GM18499 (cell line): ENCODE measurements at regions not wholly inside any gene's neighbourhood (a gene's known extent, or its start where the extent isn't known, plus 50 kb on each side); places are given as distances from the start of the nearest gene placed in this dataset.
"Not testable (repeated sequence)": the region's sequence is repeated elsewhere in the genome, so short reads cannot be mapped to it uniquely, and the experiment has no call there.

Experiments
- ATAC-seq: cut with Tn5 transposase; IDR thresholded peaks from one replicate; pipeline ENCODE4 v1.9.1; 2021; ENCODE audit warnings: moderate number of reproducible peaks; ENCODE audit not compliant: insufficient read depth, unreplicated experiment

DNA sequence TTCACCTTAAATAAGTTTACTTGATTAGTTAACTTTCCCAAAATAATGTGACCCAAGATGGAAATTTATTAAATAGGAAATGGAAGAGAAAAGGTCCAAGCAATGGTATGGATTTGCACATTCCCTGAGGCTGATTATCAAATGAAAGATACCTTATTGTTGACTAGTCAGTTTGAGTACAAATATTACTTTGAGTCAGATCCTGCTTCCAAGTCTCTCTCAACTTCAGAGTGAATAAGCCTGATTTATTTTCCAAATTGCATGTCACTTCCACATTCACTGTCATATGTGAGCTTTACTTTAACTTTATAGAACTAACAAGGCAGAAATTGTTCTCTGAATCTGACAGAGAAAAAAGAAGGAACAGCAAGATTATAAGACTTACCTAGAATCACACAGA is 520.8 kb downstream of the RAB28 start:
- ATAC-seq: no peak

GRCh38 chr4:12961713-12962112 is 522.4 kb downstream of the RAB28 start:
- no peak for ATAC-seq

- ATAC-seq: no peak
These were observed 525.7 kb downstream of the RAB28 start for GRCh38 chr4:12958436-12958835.

GRCh38 chr4:12957108-12957507 is 527.0 kb downstream of the RAB28 start:
- no peak for ATAC-seq

DNA sequence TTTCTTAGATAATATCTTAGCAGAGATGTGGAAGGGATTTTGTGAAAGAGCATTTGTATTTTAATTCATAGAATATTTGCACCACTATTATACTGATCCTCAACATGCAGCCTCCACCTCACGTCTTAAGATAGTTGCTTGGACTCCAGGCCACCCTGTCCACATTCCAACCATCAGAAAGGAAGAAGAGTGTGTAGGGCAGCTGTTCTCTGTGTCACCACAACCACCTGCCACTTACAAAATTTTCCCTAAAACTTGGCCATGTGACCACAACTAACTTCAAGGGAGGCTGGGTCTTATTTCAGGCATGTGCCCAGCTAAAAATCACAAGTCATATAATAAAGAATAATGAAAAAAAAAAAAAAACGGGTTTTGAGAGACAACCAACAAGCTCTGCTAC is 528.1 kb downstream of the RAB28 start:
- no peak for ATAC-seq

GRCh38 chr4:12949719-12950490 is 534.2 kb downstream of the RAB28 start:
- ATAC-seq: no peak

DNA sequence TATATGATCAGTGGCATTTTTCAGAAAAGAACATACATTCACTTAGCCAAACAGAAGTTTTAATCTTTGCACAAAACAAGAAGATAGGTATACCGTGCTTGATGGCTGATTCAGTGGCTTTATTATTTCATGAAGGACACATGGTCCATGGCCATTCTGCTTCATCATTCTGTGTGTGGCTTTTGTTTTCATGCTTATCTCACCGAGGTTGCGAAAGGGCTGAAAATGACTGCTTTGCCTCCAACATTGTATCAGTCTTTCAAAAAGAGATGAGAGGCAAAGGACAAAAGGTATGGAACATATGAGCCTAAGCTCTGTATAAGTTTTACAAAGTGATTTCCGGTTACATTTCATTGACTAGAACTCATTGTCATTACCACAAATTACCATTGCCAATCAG is 541.1 kb downstream of the RAB28 start:
- no peak for ATAC-seq

- ATAC-seq: no peak
These were observed 550.3 kb downstream of the RAB28 start for GRCh38 chr4:12933760-12934221.

DNA sequence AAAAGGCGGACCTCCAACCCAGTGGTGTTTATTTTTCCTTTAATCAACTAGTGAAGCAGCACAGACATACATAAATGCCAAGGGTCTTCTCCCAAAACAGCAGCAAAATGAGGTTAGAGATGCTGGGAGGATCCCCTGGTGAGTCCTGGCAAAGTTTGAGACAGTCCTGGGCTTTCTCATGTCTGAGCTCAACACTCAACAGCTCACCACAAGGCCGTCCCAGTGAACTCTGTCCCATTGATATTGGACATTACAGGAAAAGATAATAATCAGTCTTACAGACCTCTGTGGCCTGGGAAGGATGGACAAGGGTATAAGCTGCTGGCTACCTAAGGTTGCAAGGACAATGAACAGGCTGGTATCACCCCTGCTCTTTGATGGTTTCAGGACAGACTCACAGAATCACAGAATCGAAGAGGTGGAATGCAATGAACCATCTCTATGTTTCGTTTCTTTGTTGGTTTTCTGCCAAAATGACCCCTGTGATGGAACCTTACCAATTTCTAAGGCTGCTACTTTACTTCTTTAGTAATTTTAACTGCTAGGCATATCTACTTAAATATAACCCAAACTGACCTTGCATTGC is 551.8 kb downstream of the RAB28 start:
- ATAC-seq: no peak

DNA sequence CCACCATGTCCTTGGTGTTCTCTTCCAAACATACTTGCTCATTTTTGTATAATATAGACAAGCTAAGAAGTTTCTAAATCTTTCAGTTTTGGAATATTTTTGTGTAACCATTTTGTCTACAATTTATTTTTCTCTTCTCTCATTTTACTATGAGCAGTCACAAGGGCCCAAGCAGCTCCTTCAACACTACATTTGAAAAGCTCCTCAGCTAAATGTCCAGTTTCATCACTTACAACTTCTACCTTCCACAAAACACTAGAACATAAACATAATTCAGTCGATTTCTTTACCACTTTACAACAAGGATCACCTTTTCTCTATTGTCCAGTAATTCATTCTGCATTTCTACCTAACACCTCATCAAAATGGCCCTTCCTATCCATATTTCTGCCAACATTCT is 554.4 kb downstream of the RAB28 start:
- ATAC-seq: no peak

DNA sequence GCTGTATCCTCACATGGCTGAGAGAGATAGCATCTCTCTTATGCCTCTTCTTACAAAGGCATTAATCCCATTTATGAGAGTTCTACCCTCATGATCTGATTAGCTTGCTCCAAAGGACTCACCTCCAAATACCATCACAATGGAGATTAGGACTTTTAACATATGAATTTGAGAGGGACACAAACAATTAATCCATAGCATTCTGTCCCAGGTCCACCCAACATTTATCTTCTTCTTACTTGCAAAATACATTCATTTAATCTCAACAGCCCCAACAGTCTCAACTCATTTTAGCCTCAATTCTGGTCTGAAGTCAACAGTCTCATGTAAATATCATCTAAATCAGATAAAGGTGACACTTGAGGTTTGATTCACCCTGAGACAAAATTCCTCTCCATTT is 555.4 kb downstream of the RAB28 start:
- ATAC-seq: no peak

DNA sequence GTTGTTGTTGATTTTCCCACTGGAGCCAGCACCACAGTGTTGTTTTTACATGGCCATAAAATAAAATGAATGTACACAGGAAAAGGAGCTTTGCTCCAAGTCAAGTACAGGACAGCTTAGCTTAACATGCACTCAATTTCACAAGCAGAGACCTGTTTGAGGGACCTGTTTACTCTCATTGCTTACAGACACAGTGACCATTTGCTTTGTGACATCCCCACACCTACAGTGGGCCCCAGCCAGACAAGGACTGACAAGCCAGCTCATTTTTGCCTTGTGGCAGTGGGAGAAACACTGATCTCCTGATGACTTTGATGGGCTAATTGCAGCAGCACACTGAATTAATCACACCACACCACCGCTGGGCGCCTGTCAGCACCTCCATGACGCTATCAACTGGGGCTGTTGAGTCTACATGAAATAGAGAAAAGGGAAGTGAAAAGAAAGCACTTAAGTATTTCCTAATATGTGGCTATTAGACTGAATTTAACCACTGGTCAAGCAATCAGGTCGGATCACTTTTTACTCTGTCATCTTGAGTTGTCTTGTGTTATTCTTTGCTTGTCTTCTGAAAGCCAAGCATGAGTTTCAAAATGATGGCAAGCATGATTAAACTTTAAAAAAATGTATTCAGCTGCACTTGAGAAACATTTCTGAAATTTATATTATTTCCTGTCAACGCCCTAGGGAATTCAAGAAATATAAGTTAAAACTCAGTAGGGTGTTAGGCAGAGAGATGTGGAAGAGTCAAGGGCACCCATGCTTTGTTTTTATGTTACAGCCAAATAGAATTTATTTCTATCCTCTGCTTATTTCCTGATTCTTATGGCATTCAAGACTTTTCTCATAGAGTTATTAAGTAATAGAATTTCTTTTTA is 557.7 kb downstream of the RAB28 start:
- peak; percentile 73 for ATAC-seq

DNA sequence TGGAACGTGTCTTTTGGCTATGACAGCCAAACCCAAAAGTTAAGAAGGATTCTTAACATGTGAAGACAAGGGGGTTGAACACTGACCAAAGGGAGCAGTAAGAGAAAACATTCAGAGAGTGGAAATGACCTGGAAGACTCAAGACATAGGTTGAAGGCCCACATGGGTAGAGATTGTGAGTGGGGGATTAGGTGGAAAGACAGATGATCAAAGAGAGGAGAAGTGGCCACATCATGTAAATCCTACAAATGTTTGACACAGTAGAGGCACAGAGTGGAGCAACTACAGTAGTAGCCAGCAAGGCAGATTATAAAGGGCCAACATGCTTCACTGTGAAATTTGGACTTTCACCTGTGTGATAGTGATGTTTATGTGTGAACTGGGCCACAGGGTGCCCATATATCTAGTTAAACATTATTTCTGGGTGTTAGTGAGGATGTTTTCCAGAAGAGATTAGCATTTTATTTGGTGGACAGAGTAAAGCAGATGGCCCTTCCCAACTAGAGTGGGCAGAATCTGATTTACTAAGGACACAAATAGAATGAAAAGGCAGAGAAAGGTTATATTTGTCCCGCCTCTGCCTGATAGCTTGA is 559.3 kb downstream of the RAB28 start:
- ATAC-seq: no peak

DNA sequence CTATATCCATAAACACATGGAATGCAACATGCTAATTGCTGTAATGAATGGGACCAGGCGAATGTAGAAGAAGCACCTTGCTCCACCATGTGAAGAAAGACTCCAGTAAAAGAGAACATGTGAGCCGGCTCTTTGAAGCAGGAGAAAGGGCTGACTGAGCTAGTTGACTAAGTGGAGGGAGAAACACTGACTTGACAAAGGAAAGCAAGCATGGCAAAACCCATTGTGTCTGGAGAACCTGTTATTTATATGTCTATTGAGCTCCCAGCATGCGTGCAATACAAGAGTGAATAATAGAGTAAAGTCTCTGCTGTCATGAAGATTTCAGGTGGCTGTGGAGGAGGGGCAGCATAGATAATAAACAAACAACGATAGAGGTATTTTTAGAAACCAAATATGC is 559.9 kb downstream of the RAB28 start:
- ATAC-seq: no peak

DNA sequence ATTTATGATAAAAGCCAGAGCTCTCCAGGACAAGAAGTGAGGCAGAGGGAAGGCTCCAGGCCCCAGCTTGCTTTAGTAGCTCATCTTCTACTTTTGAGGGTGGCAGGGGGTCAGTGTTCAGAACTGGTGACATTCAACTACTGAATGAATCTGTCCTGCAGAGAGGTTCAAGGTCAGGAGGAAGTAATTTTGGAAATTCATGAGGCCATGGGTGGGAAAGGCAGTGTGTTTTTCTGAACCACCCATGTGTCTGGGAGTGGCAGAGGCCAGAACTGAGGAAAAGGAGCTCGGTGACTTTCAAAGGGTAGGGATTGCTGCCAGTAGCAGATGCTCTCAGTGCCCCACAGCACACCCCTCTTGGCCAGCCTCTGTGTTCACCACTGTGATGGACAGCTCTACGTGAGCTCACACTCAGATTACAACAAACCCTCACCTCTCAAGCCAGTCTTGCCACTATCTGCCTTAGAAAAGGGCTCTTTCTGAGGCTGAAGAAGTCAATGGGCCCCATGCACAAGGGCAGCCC is 571.2 kb downstream of the RAB28 start:
- no peak for ATAC-seq

- ATAC-seq: no peak
These were observed 572.3 kb downstream of the RAB28 start for GRCh38 chr4:12911750-12912358.

- ATAC-seq: not testable (repeated sequence)
These were observed 580.5 kb downstream of the RAB28 start for GRCh38 chr4:12903640-12904039.

- no peak for ATAC-seq
These were observed 581.4 kb downstream of the RAB28 start for GRCh38 chr4:12902735-12903134.

DNA sequence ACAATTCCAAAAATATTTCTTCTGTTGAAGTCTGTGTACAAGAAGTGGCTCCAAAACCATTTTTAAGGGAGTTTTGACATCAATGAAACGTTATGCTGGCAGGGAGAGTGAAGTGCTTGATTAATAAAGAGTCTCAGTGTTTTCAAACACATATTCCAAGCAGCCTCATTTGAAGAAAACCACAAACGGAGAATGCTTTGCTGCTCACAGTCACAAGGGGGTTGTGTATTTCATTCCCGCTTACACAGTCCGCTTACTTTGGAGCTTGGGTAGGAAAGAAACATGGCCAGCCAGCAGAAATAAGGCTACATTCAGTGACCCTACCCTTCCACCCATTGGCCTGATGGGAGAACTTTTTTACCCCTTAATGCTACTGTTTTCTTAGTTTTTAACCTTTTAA is 586.2 kb downstream of the RAB28 start:
- no peak for ATAC-seq

- no peak for ATAC-seq
These were observed 590.1 kb downstream of the RAB28 start for GRCh38 chr4:12894062-12894461.
